MM.1S (cell line): ENCODE measurements at regions not wholly inside any gene's neighbourhood (a gene's known extent, or its start where the extent isn't known, plus 50 kb on each side); places are given as distances from the start of the nearest gene placed in this dataset.

Source experiments
- DNase-seq: peaks from one replicate; pipeline ENCODE4 v3.0.0-alpha.2; 2015
- H2AFZ ChIP-seq: fragments of 300-600 bp; sonication (generic); 2 replicates; pipeline ENCODE4 v1.6.0; 2016; ENCODE audit warnings: antibody characterized with exemption, low read length
- H3F3A ChIP-seq: fragments of 300-600 bp; sonication (generic); 2 replicates; pipeline ENCODE4 v1.6.1; 2016; ENCODE audit warnings: mild to moderate bottlenecking, antibody characterized with exemption, low read length, moderate library complexity, mixed read lengths; ENCODE audit not compliant: insufficient read depth
- H3K27ac ChIP-seq: fragments of 300-600 bp; sonication (generic); 2 replicates; pipeline ENCODE4 v1.5.1; 2016; ENCODE audit warnings: mild to moderate bottlenecking, low read length
- H3K27me3 ChIP-seq: fragments of 300-600 bp; sonication (generic); replicated peaks from 2 replicates; pipeline ENCODE4 v1.6.0; 2016; ENCODE audit warnings: low read length; ENCODE audit not compliant: insufficient read depth
- H3K36me3 ChIP-seq: fragments of 300-600 bp; sonication (generic); replicated peaks from 2 replicates; pipeline ENCODE4 v1.6.1; 2016; ENCODE audit warnings: mild to moderate bottlenecking, low read length, mixed read lengths; ENCODE audit not compliant: insufficient read depth
- H3K4me1 ChIP-seq: fragments of 300-600 bp; sonication (generic); 2 replicates; pipeline ENCODE4 v1.6.1; 2016; ENCODE audit warnings: low read length, mixed read lengths
- H3K4me2 ChIP-seq: fragments of 300-600 bp; sonication (generic); 2 replicates; pipeline ENCODE4 v1.6.0; 2016; ENCODE audit warnings: low read depth, low read length
- H3K4me3 ChIP-seq: fragments of 300-600 bp; sonication (generic); 2 replicates; pipeline ENCODE4 v1.5.1; 2016; ENCODE audit warnings: low read length, mixed read lengths
- H3K79me2 ChIP-seq: fragments of 300-600 bp; sonication (generic); 2 replicates; pipeline ENCODE4 v1.6.1; 2016; ENCODE audit warnings: mixed run types, low read length, mixed read lengths
- H3K9ac ChIP-seq: fragments of 300-600 bp; sonication (generic); 2 replicates; pipeline ENCODE4 v1.6.1; 2016; ENCODE audit warnings: low read length, mixed read lengths
- H3K9me2 ChIP-seq: fragments of 300-600 bp; sonication (generic); replicated peaks from 2 replicates; pipeline ENCODE4 v1.6.1; 2016; ENCODE audit warnings: mild to moderate bottlenecking, low read length, mixed read lengths; ENCODE audit not compliant: insufficient read depth
- H3K9me3 ChIP-seq: fragments of 300-600 bp; sonication (generic); replicated peaks from 2 replicates; pipeline ENCODE4 v1.6.1; 2016; ENCODE audit warnings: mild to moderate bottlenecking, low read length, mixed read lengths; ENCODE audit not compliant: insufficient read depth
- H4K20me1 ChIP-seq: fragments of 300-600 bp; sonication (generic); 2 replicates; pipeline ENCODE4 v1.6.1; 2016; ENCODE audit warnings: mild to moderate bottlenecking, low read length, moderate library complexity, mixed read lengths; ENCODE audit not compliant: insufficient read depth
- EZH2 ChIP-seq: fragments of 300-600 bp; sonication (generic); optimal IDR thresholded peaks from 2 replicates; pipeline ENCODE3; 2017; ENCODE audit warnings: low read depth, mild to moderate bottlenecking, antibody characterized with exemption, low read length, mixed read lengths
- EZH2phosphoT487 ChIP-seq: fragments of 300-600 bp; sonication (generic); IDR thresholded peaks from 2 replicates; pipeline ENCODE4 v1.6.1; 2018; ENCODE audit warnings: antibody characterized with exemption, low read length
- TF ChIP-seq, protein P1 (sequence below): fragments of 300-600 bp; sonication (generic); IDR thresholded peaks from 2 replicates; pipeline ENCODE4 v1.5.1; 2016; ENCODE audit warnings: antibody characterized with exemption, low read length, mixed read lengths

DNA sequence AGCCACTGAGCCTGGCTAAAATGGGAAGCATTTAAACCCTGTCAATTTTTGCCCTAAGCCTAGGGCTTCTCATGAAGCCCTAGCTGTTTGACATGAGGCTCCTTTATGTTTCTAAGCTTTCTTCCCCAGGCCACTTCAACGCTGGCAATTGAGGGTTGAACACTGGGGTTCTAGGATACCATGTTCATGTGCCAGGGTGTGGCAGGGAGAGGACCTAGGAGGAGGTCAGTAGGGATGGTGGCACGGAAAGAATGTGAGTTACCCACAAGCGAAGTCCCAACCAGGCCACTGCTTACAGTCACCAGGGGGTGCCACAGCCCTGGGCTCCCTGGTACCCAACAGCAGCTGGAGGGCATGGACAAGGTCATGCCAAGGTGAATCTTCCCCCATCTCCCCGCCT lies 90.8 kb upstream of the AJAP1 start:
- Histone ChIP-seq H3K27me3 (peaks cover 91% of the 10 kb centered on the region), H3K79me2 (no peaks in the 10 kb centered on the region), H3F3A (no peaks in the 10 kb centered on the region), H3K27ac (no peak overlapping the region), H3K4me3 (no peak overlapping the region), H3K9me3 (no peaks in the 10 kb centered on the region), H3K36me3 (no peaks in the 10 kb centered on the region), H3K9me2 (no peaks in the 10 kb centered on the region), H3K9ac (no peak overlapping the region), H3K4me2 (no peak overlapping the region), H4K20me1 (peaks cover 4% of the 10 kb centered on the region; the same call in 1 of the 2 replicates), H2AFZ (no peak overlapping the region), H3K4me1 (no peaks in the 10 kb centered on the region)
- TF ChIP-seq EZH2 (no peak), EZH2phosphoT487 (no peak)
- TF ChIP-seq, protein P1, sequence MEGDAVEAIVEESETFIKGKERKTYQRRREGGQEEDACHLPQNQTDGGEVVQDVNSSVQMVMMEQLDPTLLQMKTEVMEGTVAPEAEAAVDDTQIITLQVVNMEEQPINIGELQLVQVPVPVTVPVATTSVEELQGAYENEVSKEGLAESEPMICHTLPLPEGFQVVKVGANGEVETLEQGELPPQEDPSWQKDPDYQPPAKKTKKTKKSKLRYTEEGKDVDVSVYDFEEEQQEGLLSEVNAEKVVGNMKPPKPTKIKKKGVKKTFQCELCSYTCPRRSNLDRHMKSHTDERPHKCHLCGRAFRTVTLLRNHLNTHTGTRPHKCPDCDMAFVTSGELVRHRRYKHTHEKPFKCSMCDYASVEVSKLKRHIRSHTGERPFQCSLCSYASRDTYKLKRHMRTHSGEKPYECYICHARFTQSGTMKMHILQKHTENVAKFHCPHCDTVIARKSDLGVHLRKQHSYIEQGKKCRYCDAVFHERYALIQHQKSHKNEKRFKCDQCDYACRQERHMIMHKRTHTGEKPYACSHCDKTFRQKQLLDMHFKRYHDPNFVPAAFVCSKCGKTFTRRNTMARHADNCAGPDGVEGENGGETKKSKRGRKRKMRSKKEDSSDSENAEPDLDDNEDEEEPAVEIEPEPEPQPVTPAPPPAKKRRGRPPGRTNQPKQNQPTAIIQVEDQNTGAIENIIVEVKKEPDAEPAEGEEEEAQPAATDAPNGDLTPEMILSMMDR: no peak
- no peak for DNase-seq

- no peak for DNase-seq
- Histone ChIP-seq H3K27me3 (peaks cover 92% of the 10 kb centered on the region), H3K9me2 (no peaks in the 10 kb centered on the region), H3F3A (no peaks in the 10 kb centered on the region), H3K79me2 (no peaks in the 10 kb centered on the region), H3K4me3 (no peak overlapping the region), H3K9ac (no peak overlapping the region), H2AFZ (no peak overlapping the region), H3K4me2 (no peak overlapping the region), H4K20me1 (peaks cover 4% of the 10 kb centered on the region; the same call in 1 of the 2 replicates), H3K4me1 (no peaks in the 10 kb centered on the region), H3K27ac (no peak overlapping the region), H3K36me3 (no peaks in the 10 kb centered on the region), H3K9me3 (no peaks in the 10 kb centered on the region)
- TF ChIP-seq EZH2phosphoT487 (no peak), EZH2 (no peak)
- TF ChIP-seq, protein P1: no peak
Observed at GRCh38 chr1:4564051-4564450, 90.4 kb upstream of the AJAP1 start.

DNA sequence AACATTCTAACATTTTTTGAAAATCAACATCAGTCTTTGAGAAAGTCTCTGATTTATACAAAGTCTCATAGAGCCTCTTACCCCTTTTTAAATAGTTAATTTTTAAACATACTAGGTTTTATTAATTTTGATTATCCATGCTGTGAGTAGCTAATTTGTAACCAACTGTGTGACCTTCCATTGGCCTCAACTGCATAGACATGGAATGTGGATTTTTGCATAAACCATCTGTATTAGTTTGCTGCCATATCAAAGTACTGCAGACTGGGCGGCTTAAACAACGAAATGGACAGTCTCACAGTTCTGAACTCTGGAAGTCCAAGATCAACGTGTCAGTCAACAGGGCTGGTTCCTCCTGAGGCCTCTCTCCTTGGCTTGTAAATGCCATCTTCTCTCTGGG lies 89.2 kb upstream of the AJAP1 start:
- Histone ChIP-seq H3K4me1 (no peaks in the 10 kb centered on the region), H4K20me1 (peaks cover 3% of the 10 kb centered on the region; the same call in 1 of the 2 replicates), H3K9ac (no peak overlapping the region), H3K27me3 (peaks cover 92% of the 10 kb centered on the region), H2AFZ (no peak overlapping the region), H3K79me2 (no peaks in the 10 kb centered on the region), H3K4me2 (no peak overlapping the region), H3K9me3 (no peaks in the 10 kb centered on the region), H3F3A (no peaks in the 10 kb centered on the region), H3K36me3 (no peaks in the 10 kb centered on the region), H3K9me2 (no peaks in the 10 kb centered on the region), H3K4me3 (no peak overlapping the region), H3K27ac (no peak overlapping the region)
- DNase-seq: no peak
- TF ChIP-seq EZH2 (no peak), EZH2phosphoT487 (no peak)
- TF ChIP-seq, protein P1: no peak
